HFFc6 (cell line): ENCODE measurements at regions not wholly inside any gene's neighbourhood (a gene's known extent, or its start where the extent isn't known, plus 50 kb on each side); places are given as distances from the start of the nearest gene placed in this dataset.

Source experiments
- DNase-seq: peaks from one replicate; pipeline ENCODE4 v3.0.0-alpha.2; 2018
- H3K27ac Mint-ChIP-seq: 2 replicates; pipeline ENCODE4 v1.8.0; 2020; ENCODE audit warnings: mild to moderate bottlenecking, mixed read lengths
- H3K27me3 Mint-ChIP-seq: 2 replicates; pipeline ENCODE4 v1.8.0; 2021; ENCODE audit warnings: mild to moderate bottlenecking, moderate library complexity, mixed read lengths; ENCODE audit not compliant: insufficient read depth
- H3K36me3 Mint-ChIP-seq: 2 replicates; pipeline ENCODE4 v1.8.0; 2021; ENCODE audit warnings: low read depth, mixed read lengths
- H3K4me1 Mint-ChIP-seq: 2 replicates; pipeline ENCODE4 v1.8.0; 2020; ENCODE audit warnings: low read depth, mixed read lengths
- H3K4me3 Mint-ChIP-seq: 2 replicates; pipeline ENCODE4 v1.8.0; 2020; ENCODE audit warnings: mild to moderate bottlenecking, moderate library complexity, mixed read lengths
- H3K9me3 Mint-ChIP-seq: 2 replicates; pipeline ENCODE4 v1.8.0; 2020; ENCODE audit warnings: mild to moderate bottlenecking, mixed read lengths
- TF ChIP-seq, protein P1 (sequence below): fragments of 200-600 bp; sonication (generic); IDR thresholded peaks from 2 replicates; pipeline ENCODE4 v1.5.0; 2021; ENCODE audit warnings: antibody characterized with exemption, mild to moderate bottlenecking

DNA sequence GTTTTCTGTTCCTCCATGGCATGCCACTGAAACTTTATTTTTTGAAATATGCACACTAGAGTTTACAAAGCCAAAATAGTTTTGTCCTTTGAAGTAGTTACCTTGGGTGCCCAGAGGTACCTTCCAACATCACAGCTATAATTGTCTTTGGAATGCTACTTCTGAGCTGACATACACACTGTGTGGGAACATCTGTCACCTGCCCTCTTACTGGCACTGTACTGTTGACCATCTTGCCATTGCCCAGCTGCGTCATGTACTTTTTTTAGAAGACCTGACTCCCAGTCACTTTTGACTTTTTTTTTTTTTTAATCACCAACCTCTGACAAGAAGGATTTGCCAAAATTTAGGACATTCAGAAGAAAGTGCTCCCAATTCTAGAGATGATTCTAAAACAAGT, 200.5 kb upstream of the CXorf66 start:
- no peak for DNase-seq
- Mint-ChIP-seq H3K27me3 (no peaks in the 10 kb centered on the region), H3K27ac (no peak overlapping the region)

DNA sequence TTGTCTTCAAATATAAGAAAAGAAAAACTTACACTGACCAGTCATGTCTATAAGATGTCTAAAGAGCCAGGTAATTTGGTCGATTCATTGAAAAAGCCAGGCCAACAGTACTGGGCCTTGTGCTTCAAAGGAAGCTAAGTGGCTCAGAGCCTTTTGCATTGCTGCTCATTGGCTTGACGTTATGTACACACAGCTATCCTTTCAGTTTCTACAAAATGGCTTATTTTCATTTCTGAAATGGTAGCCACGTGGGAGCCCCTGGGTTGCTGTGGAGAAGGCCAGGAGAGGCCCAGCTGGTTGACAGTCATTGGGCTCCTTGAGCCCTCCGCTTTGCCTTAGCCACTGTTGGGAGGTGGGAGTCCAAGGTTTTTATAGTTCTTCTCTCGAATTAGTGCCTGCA, 199.1 kb upstream of the CXorf66 start:
- no peaks in the 10 kb centered on the region for H3K9me3 Mint-ChIP-seq
- TF ChIP-seq, protein P1, sequence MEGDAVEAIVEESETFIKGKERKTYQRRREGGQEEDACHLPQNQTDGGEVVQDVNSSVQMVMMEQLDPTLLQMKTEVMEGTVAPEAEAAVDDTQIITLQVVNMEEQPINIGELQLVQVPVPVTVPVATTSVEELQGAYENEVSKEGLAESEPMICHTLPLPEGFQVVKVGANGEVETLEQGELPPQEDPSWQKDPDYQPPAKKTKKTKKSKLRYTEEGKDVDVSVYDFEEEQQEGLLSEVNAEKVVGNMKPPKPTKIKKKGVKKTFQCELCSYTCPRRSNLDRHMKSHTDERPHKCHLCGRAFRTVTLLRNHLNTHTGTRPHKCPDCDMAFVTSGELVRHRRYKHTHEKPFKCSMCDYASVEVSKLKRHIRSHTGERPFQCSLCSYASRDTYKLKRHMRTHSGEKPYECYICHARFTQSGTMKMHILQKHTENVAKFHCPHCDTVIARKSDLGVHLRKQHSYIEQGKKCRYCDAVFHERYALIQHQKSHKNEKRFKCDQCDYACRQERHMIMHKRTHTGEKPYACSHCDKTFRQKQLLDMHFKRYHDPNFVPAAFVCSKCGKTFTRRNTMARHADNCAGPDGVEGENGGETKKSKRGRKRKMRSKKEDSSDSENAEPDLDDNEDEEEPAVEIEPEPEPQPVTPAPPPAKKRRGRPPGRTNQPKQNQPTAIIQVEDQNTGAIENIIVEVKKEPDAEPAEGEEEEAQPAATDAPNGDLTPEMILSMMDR: no peak
- H3K4me3 Mint-ChIP-seq: no peak overlapping the region
- H3K27ac Mint-ChIP-seq: no peak overlapping the region
- H3K27me3 Mint-ChIP-seq: no peaks in the 10 kb centered on the region
- H3K36me3 Mint-ChIP-seq: no peaks in the 10 kb centered on the region
- DNase-seq: no peak
- H3K4me1 Mint-ChIP-seq: no peaks in the 10 kb centered on the region

More for the DNA sequence above, 200.5 kb upstream of the CXorf66 start:
- no peak overlapping the region for H3K4me3 Mint-ChIP-seq
- H3K9me3 Mint-ChIP-seq: no peaks in the 10 kb centered on the region
- no peaks in the 10 kb centered on the region for H3K36me3 Mint-ChIP-seq
- no peaks in the 10 kb centered on the region for H3K4me1 Mint-ChIP-seq
- TF ChIP-seq, protein P1: no peak

DNA sequence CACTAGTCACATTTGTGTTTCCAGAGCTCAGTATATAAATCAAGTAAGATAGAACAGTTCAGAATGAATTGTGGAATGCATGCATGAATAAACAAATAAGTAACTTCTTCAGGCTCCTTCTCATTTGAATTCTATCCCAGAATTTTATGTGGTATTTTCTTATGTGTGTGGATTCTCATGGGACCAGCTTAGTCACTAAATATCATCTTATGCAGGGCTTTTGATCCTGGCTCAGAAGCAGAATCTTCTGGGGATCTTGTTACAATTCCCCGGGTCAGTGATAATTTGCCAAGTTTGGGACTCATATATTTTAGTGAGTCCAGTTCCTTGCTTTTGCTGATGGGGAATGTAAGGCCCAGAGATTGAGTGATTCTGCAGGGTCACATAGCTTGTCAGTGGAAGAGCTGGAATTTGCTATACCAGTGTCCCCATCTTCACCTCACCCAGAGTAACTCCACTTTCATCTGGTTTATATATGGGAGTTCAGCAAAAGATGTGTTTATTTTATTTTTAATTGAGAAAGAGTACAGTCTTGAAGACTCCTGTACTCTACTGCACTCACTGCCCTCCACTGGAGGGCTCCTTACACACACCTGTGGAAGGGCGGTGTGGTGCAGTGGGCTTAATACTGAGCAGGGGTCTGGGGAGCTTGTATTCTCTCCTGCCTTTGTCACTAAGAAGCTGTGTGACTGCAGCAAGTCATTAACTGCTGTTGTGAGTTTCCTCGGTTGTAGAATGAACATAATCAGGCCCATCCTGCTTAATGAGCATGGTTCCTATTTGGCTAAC, 198.2 kb upstream of the CXorf66 start:
- Mint-ChIP-seq H3K36me3 (no peaks in the 10 kb centered on the region), H3K4me3 (no peak overlapping the region), H3K27ac (no peak overlapping the region), H3K27me3 (no peaks in the 10 kb centered on the region), H3K9me3 (no peaks in the 10 kb centered on the region), H3K4me1 (no peaks in the 10 kb centered on the region)
- DNase-seq: no peak
- TF ChIP-seq, protein P1: no peak

DNA sequence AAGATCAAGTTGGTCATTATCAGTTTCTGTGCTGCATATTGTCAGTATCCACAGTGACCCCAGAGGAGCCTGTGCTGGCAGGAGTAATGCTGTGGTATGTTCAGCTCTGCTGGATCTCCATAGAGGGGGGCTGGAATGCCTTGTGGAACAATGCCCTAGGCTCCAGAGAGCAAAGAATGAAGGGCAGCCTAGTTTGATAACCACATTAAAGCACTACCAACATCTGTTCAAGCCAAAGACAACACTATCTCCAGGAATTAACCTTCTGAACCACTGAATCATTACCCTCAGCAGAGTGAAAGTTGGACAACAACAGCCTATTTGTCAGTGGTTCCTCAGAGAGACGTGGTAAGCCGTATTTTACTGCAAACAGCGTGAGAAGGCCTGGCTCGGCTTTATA, 192.3 kb upstream of the CXorf66 start:
- Mint-ChIP-seq H3K9me3 (peaks cover 6% of the 10 kb centered on the region; the same call in 1 of the 2 replicates), H3K27me3 (no peaks in the 10 kb centered on the region), H3K4me1 (no peaks in the 10 kb centered on the region), H3K4me3 (no peak overlapping the region), H3K27ac (no peak overlapping the region), H3K36me3 (no peaks in the 10 kb centered on the region)
- TF ChIP-seq, protein P1: no peak
- no peak for DNase-seq

DNA sequence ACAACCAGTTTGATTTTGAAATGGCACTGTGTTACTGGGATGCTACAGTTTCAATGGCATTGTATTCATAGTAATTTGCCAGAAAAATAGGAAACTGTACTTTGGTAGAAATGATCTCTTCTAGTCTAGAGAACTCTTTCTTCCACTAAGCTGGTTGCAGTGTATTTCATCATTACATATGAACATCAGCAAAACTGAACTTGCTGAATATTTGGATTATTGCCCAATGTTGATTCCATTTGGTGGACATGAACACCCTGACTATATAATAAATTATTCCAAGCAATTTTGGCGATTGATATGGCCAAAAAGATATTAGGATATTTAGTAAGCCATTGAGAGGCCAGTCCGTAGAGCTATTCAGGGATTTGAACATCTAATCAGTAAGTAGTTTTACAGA, 191.8 kb upstream of the CXorf66 start:
- TF ChIP-seq, protein P1: no peak
- H3K4me3 Mint-ChIP-seq: no peak overlapping the region
- no peak for DNase-seq
- H3K36me3 Mint-ChIP-seq: no peaks in the 10 kb centered on the region
- H3K4me1 Mint-ChIP-seq: no peaks in the 10 kb centered on the region
- no peaks in the 10 kb centered on the region for H3K27me3 Mint-ChIP-seq
- H3K27ac Mint-ChIP-seq: no peak overlapping the region
- H3K9me3 Mint-ChIP-seq: peaks cover 9% of the 10 kb centered on the region; the same call in 1 of the 2 replicates
